CD4-positive, alpha-beta T cell treated with Interleukin-1 beta for 1 hour (primary cell): ENCODE measurements at regions not wholly inside any gene's neighbourhood (a gene's known extent, or its start where the extent isn't known, plus 50 kb on each side); places are given as distances from the start of the nearest gene placed in this dataset.
"Not testable (repeated sequence)": the region's sequence is repeated elsewhere in the genome, so short reads cannot be mapped to it uniquely, and the experiment has no call there.

Source experiments
- DNase-seq, 2 donors: peaks; one replicate each; pipeline ENCODE4 v3.0.0-alpha.2; 2020 to 2022

DNA sequence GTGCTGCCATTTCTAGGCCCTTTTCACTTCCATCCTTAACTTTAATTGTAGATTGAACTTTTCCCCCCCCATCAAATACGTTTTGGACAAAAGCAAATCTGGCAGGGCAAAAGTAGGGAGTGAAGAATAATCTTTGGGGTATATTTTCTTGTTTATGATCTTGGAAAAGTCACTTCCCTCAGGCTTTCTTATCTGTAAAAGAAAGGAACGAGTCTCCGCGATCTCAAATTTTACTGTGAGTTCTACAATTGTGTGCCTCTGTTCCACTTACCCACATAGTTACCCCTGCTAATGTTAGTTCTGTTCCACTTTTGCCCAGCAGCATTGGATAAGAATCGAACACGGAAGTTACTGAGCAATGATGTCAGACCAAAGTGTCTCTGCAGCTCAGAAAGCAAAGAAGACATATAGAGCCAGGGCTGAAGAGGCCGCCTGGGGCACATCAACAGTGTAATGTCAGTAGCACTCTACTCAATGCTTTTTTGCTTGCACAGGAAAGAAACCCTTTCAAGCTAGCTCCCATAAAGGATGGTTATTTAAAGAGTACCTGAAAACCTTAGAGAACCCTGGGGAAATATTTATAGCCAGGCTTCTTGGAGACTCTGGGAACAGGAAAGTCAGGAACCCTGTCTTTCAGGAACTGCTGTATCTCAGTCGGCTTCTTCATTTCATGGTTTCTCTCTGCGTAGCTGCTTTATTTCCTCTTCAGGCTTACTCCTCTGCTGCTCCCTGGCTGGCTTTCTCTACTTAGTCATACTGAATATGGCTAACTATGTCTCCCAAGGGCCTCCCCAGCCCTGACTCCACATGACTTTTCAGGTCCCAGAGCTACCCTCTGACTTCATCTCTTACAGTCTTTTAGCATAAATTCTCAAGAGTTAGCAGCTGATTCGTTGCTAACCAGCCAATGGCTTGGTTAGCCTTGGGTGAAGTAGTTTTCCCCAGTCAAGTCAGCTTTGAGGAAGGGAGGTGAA, 123.7 kb upstream of the FAM3C start:
- no peak for DNase-seq

DNA sequence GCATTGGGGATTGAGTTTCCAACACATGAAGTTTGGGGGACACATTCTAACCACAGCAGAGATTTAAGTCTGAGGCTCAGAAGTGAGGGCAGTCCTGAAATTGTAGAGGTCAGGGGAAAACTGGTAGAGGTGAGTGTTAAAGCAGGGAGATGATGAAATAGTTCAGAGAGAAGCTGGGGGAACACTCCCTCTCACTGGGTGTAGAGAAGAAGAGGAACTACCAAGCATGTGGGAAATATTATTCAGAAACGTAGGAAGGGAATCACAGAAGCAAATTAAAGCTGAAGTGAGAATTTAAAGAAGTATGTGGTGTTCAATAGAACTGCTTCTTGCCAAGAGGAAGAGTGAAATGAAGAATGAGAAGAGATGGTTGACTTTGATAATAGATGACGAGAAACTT, 121.5 kb upstream of the FAM3C start:
- no peak for DNase-seq

DNA sequence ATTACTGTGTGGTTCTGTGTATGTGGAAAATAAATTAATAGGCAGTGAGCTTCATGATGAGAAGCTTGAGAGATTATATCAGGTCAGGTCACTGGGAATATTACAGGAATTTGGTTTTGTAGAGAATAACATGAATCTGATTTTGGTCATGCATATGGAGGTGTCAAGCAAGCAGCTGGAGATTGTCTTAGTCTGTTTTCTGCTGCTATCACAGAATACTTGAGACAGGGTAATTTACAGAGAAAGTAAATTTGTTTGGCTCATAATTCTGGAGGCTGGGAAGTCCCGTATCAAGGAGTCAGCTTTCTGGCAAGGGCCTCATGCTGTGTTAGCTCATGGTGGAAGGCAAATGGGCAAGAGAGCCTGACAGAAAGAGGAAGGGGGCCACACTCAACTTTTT, 120.7 kb upstream of the FAM3C start:
- no peak for DNase-seq

DNA sequence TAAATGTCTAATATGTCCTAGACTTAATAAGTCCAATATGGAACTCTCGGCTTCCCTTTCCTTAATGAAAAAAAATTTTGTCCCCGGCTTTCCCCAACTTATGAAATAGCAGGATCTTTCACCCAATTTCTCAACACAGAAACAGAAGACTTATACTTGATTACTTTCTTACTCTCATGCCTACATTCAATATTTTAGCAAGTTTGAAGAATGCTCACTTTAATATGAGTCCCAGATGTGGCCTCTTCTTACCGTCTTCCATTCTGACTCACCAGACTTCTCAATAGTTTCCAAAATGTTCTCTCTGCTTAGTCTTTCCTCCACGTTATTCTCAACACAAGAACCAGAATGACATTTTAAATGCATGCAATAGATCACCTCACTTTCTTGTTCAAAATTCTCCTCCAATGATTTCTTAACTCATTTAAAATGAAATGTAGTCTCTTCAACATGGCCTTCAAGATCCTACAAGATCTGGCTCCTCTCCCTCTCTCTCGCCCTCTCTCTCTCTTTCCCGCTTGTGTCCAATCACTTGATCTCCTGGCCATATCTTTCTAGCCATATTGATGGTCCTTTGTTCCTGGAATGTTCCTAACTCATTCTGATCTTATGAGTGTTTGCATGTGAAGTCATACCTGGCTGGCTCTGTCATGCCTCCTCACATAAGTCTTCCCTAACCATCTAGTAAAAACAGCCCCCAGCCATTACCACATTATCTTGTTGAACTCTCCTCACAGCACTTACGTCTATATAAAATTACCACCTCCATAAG, 119.7 kb upstream of the FAM3C start:
- no peak for DNase-seq

DNA sequence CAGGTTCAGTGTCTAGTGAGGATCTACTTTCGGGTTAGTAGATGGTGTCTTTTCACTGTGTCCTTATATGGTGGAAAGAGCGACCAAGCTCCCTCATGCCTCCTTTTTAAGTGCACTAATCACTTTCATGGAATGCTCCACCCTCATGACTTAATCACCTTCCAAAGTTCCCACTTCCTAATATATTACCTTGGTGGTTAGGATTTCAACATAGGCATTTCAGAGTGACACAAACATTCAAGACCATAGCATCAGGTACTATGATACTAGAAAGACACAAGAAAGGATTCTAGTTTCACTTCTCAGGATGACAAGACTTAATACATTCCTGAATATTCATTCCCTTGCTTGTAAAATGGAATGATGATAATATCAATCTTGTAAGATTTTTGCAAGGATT, 119.1 kb upstream of the FAM3C start:
- no peak for DNase-seq

DNA sequence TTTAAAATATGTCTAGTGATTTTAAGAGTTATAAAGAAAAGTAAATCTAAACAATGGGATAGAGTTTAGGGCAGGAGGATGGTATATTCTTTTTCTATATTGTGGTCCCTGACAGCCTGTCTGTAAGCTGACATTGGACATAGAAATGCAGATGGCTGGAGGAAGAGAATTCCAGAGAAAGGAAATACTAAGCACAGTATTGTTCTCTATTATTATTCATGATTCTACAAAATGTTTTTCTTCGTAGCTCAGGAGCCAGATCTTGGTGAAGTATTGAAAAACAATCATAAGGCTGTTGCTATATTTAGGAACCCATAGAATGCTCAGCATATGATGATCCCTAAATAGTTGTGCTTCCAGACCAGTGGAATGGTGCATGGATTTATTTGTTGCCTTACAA, 117.0 kb upstream of the FAM3C start:
- DNase-seq, result no peak

DNA sequence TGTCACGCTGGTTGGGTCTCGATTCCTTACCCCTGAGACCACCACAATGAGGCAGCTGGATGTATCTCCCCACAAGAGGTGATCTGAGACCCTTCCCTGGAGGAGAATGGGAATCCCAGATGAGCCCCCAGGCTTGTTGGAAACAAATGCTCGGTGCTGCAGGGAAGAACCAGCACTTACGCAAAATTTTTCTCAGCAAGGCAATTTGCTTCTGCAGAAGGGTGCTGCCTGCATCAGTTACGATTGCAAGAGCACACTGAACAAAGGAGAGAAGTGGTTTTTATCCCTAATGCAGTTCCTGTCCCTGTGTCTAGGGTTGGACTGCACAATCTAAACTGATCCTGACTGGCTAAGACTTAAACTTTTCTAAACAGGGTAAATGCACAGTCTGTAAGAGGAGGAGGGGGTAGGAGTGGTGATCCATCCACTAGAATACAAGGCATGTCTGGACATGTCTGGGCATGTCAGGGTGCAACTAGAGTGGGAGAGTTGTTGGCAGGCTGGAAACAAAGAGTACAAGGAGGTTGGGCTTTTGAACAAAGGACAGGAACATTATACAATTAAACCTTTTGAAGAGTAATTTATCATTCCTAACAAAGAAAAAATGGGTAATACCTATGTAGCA, 114.9 kb upstream of the FAM3C start:
- no peak for DNase-seq

DNA sequence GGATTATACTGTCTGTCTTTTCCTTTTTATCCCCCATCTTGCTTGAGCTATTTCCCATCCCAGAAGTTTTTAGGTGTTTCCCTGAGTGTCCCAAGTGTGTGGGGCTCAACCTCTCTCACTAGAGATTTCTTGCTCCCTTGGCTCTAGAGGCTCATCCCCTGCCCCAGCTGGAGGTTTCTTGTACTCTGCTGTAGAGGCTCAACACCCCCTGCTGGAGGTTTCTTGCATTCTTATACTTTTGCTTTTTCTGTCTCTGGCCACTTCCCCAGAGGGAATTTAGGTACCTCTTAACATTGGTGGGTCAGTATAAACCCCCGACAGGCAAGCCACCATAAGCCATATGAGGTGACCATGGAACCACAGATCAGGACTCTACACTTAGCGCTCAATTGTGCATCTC, 114.2 kb upstream of the FAM3C start:
- peak in 1 of 2 donors; percentile 17 for DNase-seq

DNA sequence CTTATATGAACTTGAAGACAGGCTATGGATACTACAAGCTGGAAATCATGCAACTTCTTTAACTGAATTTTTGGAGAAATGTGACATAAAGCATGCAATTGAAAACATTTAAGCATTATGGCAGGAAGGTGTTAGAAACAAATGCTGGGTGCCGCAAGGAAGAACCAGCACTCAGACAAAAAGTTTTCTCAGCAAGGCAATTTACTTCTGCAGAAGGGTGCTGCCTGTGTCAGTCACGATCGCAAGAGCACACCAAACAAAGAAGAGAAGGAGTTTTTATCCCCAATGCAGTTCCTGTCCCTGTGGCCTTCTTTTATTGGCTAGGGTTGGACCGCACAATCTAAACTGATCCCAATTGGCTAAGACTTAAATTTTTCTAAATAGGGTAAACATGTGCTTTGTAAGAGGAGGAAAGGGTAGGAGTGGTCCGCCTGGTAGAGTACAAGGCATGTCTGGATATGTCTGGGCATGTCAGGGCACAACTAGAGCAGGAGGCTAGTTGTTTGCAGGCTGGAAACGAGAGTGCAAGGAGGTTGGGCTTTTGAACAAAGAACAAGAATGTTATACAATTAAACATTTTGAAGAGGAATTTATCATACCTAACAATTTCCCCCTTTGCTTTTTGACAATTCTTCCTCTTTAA, 109.6 kb upstream of the FAM3C start:
- no peak for DNase-seq

DNA sequence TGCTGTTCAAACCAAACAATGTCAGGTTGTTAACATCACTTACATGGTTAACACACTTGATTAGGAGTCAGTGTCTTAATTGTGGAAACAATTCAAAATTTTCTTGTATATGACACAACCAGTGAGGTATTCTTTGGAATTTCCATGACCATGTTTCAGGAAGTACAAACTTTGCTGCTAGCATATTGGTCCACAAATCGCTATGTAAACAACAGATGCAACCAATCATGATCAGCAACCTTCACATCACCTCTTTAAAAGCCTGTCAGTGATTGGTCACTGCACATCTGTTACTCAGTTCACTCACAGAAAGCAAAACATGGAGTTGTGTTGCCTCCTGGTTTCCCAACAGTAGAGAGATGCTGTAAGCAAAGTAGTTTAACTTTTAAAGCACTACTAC, 108.9 kb upstream of the FAM3C start:
- DNase-seq, result no peak

DNA sequence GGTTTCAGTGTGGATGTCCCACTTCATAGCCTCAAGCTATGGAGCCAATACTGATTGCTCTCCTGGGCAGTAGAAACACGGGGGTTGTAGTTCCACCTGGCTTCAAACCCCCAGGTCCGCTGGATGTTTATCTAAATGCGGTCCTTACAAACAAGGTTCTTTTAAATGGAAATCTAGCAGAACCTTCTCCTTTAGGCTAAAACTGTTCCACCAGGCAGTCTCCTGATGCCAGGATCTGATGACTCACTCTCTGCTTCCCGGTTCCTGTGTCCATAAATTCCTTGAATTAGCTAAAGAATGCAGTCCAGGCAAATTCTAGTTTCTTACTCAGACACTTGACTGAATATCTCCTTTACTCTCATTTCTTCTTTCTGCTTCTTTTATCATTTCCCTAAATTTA, 108.4 kb upstream of the FAM3C start:
- no peak for DNase-seq

DNA sequence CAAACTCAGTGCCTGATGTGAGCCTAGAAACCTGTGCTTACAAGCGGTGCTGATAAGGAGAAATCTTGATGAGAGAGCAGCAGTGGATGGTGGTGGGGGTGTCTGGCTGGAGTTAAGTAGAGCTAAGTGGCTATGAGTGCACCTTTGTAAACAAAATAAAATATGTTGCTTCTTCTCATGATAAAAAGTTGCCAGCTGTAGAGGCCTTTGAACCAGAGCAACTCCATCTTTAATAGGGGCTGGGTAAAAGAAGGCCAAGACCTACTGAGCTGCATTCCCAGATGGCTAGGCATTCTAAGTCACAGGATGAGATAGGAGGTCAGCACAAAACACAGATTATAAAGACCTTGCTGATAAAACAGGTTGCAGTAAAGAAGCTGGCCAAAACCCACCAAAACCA, 107.6 kb upstream of the FAM3C start:
- no peak for DNase-seq

DNA sequence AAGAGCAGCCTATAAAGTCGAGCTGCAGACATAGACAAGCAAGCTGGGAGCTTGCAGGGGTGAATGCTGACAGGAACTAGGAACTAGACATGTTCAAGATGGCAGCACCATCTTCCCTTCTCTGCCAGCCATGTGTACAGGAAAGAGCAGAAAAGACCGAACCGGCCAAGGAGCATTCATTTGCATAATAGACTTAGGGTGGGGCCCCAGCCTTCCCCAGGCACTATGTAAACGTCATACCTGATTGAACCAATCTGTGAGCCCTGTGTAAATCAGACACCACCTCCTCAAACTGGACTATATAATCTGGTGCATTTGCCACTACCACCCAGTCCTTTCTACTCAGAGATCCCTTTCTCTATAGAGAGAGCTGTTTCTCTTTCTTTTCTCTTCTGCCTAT, 106.9 kb upstream of the FAM3C start:
- no peak for DNase-seq

DNA sequence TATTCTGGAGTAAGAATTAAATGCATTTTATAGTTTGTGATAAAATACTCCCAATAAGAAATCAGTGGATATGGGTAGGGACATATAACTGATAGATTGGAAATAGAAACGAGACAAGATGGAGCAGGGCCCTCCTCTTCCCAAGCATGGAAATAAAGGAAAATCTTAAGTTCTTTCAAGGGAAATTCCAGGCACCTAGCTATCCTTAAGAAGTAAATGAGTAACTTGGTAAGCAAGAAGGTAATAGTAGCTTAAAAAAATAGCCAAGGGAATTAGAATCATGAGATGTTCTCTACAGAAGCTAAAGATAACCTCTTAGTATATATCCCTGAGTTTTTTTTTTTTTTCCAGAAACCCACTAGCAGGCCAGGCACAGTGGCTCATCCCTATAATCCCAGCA, 105.5 kb upstream of the FAM3C start:
- DNase-seq, result no peak

DNA sequence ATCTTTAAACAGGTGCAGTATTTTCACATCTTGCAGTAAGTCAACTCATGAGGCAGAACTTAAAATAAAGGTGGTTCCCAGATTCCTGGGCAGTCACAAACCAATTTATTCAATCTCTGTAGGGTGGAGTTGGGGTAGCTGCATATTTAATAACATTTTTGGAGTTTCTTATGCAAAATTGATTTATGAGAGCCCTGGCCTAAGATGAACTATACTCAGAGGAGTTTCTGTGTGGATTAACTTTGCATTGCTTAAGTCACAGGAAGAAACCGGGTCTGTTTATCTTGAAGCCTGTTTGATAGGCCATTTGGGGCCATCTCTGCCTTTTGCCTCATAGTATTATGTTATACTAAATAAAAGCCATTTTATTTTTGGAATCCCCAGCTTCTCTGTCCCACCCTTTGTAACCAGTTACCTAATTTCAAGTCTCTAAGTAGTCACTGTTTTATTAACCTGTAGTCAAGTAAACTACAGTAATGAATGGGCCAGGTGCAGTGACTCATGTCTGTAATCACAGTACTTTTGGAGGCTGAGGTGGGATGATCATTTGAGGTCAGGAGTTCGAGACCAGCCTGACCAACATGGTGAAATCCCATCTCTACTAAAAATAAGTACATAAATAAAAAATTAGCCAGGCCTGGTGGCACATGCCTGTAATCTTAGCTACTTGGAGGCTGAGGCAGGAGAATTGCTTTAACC, 104.4 kb upstream of the FAM3C start:
- DNase-seq, result no peak

DNA sequence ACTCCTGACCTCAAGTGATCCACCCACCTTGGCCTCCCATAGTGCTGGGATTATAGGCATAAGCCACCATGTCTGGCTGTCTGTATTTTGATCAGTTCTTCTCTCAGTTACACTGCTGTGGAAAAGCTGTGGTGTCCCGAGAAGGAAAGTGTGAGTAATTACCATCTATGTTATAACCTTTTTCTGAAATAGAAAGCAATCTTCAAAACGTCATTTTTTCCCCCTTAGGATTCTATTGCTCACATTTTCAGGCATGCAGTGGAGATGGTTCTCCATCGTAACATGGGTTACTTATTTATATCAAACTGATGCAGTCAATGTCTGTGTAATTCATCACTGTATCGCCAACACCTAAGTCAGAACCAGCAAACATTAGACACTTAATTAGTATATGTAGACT, 103.5 kb upstream of the FAM3C start:
- no peak for DNase-seq

DNA sequence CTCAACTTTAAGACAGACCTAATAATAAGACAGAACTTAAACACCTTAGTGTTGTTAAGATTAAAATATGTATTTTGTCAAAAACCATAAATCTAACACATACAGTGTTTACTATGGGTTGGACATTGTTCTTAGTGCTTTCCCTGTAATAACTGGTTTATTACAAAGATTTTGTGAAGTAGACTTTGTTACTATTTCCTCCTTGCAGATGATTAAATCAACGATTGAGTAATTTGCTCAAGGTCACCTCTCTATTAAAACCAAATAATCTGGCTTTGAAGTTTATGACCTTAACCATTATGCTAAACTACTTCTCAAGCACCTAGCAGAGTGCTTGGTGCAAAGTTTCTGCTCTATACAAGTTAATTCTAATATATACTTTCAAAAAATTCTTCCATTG, 102.7 kb upstream of the FAM3C start:
- DNase-seq, result no peak

DNA sequence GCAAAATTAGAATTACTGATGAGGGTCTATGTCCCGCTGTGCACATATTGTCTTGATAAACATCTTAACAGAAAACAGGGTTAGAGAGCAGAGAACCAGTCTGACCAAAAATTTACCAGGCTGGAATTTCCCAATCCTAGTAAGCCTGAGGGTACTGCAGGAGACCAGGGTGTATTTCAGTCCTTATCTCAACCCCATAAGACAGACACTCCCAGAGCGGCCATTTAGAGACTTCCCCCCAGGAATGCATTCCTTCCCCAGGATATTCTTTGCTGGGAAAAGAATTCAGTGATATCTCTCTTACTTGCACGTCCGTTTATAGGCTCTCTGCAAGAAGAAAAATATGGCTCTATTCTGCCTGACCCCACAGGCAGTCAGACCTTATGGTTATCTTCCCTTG, 101.4 kb upstream of the FAM3C start:
- not testable (repeated sequence) for DNase-seq

DNA sequence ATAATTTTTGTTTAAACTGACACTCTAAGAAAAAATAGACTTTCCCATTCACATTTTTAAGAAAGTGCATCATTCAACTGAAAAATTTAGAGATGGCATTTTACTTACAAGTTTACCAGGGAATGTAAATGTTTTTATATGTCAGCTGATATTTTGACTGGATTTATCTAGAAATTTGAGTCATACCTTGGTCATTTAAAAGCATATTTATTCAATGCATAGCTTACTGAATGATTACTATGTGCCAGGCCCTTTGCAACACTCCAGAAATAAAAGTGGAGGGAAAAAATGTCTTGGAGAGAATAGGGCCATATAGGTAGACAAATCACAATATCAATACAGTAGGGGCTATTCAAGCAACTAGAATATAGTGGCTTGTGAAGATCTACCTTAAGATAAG, 98.4 kb upstream of the FAM3C start:
- DNase-seq, result no peak

DNA sequence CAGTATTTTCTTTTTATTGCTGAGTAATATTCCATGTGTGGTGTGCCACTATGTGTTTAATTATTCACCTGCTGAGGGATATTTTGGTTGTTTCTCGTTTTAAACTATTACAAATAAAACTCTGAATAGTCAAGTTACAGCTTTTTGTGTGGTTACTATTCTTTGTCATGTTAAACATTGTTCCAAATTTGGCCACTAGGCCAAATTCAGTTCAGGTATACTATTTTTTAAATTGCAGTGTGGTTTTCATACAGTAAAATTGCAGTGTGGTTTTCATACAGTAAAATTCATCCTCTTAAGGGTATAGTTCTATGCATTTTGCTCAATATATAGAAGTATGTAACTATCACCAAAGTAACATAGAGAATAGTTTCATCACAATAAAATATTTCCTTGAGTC, 97.4 kb upstream of the FAM3C start:
- DNase-seq, result no peak

DNA sequence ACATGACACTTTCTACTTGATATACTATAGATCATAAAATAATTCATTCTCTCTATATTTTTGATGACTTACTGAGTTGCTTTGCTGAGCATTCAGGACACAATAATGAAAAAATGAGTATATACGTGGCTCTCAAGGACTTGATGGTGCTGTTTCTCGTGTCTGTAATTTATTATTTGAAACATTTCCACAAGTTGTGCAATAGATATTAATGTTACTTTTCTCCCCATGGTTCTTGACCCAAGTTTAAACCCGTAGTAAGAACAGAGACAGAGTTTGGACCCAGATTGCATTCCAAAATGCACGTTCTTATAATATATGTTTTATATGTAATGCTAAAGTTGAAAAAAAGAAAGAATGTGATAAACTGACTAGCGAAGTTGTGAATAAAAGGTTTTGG, 94.2 kb upstream of the FAM3C start:
- DNase-seq, result no peak

DNA sequence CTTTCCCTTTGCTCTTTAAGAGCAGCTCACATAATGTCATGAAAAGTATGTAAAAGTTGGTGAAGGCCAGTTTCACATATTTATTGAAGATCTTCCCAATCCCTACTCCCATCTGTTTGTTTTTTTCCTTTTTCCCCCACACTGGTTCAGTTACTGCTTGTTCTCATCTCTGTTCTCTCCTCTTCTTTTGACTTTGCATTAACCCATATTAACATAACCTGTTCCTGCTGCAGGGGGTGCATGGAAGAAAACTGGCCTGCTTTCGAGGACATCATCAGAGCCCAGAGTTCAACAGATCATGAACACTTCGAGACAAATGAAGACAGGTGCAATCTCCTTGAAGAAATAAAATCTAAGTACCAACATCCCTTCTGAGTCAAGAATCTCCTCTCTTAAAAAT, 93.3 kb upstream of the FAM3C start:
- DNase-seq, result no peak
